Breast epithelium (tissue), 3 donors: ENCODE measurements at regions not wholly inside any gene's neighbourhood (a gene's known extent, or its start where the extent isn't known, plus 50 kb on each side); places are given as distances from the start of the nearest gene placed in this dataset.

Source experiments
- POLR2A ChIP-seq: fragments of 450-650 bp; IDR thresholded peaks from one replicate; pipeline ENCODE4 v1.6.1; 2016; ENCODE audit warnings: antibody characterized with exemption, mild to moderate bottlenecking, moderate library complexity
- POLR2AphosphoS5 ChIP-seq, 3 donors: sonication (generic); formaldehyde crosslinking; IDR thresholded peaks; one replicate each; pipeline ENCODE4 v1.6.1; 2017; ENCODE audit warnings: antibody characterized with exemption in 3 of 3
- TF ChIP-seq, protein P1 (sequence below), 3 donors: fragments of 450-650 bp; IDR thresholded peaks; one replicate each; pipeline ENCODE4 v1.5.1; 2016 to 2017; ENCODE audit warnings: antibody characterized with exemption in 3 of 3, mild to moderate bottlenecking in 3 of 3, moderate library complexity in 3 of 3

DNA sequence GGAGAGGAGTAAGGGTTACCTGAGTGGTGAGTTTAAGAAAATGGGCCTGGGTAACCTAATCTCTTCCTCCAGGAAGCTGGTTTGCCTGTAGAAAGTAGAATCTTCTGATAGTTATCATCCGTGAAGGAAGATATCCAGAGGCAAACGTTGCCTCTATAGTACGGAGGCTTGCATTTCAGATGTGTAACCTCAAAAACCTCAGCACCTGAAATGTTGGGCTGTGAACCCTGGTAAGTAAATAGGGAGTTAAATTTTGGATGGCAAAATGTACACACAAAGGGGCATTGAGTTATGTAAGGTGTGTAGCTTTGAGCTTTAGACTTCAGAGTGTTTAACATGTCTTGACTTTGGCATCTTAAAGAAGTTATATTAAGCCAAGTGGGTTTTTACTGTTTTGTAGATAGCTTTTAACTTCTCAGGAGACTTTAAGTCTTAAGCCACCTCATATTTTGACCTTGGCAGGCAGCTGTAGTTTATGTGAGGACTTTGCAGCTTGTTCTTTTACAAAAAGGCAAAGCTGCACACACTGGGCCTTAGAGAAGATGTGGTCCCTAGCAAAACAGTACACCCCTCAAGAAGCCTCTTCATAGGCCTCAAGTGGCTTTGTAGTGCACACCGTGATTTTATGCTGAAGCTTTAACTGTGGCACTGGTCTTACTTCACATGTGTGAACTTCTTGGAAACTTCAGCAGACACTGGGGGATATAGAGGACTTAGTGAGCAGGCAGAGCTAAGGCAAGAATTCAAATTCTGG, 83.4 kb downstream of the SNRPE start:
- TF ChIP-seq POLR2A = no peak
- TF ChIP-seq, protein P1, sequence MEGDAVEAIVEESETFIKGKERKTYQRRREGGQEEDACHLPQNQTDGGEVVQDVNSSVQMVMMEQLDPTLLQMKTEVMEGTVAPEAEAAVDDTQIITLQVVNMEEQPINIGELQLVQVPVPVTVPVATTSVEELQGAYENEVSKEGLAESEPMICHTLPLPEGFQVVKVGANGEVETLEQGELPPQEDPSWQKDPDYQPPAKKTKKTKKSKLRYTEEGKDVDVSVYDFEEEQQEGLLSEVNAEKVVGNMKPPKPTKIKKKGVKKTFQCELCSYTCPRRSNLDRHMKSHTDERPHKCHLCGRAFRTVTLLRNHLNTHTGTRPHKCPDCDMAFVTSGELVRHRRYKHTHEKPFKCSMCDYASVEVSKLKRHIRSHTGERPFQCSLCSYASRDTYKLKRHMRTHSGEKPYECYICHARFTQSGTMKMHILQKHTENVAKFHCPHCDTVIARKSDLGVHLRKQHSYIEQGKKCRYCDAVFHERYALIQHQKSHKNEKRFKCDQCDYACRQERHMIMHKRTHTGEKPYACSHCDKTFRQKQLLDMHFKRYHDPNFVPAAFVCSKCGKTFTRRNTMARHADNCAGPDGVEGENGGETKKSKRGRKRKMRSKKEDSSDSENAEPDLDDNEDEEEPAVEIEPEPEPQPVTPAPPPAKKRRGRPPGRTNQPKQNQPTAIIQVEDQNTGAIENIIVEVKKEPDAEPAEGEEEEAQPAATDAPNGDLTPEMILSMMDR (IDR thresholded peaks at IDR 0.05) = no peak
- TF ChIP-seq POLR2AphosphoS5 (IDR thresholded peaks at IDR 0.05) = no peak
